Sigmoid colon (tissue), 6 donors: ENCODE measurements at regions not wholly inside any gene's neighbourhood (a gene's known extent, or its start where the extent isn't known, plus 50 kb on each side); places are given as distances from the start of the nearest gene placed in this dataset.

ENCODE experiments used
- DNase-seq: peaks from one replicate; pipeline ENCODE4 v3.0.0-alpha.2; 2019
- H3K27ac ChIP-seq, 4 donors: fragments of 200-600 bp; sonication (generic); one replicate each; pipeline ENCODE4 v1.5.1; 2016 to 2019; ENCODE audit warnings: mild to moderate bottlenecking in 1 of 4
- H3K27me3 ChIP-seq, 3 donors: fragments of 200-600 bp; sonication (generic); one replicate each; pipeline ENCODE4 v1.5.1; 2019; ENCODE audit warnings: mild to moderate bottlenecking in 1 of 3
- H3K36me3 ChIP-seq, 4 donors: fragments of 200-600 bp; sonication (generic); one replicate each; pipeline ENCODE4 v1.5.1; 2016 to 2019
- H3K4me1 ChIP-seq, 4 donors: fragments of 200-600 bp; sonication (generic); one replicate each; pipeline ENCODE4 v1.5.1; 2017 to 2019
- H3K4me3 ChIP-seq, 4 donors: fragments of 200-600 bp; sonication (generic); one replicate each; pipeline ENCODE4 v1.5.1; 2017 to 2019; ENCODE audit warnings: mild to moderate bottlenecking in 2 of 4, moderate library complexity in 1 of 4
- H3K9me3 ChIP-seq, 4 donors: fragments of 200-600 bp in 3 of 4; sonication (generic) in 3 of 4; one replicate each; pipeline versions ENCODE4 v1.5.1 to v1.6.1; 2013 to 2019
- CTCF ChIP-seq, 4 experiments: fragments of 450-650 bp in 3 of 4; fragments of 200-600 bp in 1 of 4; IDR thresholded peaks; one replicate each; pipeline ENCODE4 v1.5.1; 2016 to 2019; ENCODE audit warnings: antibody characterized with exemption in 4 of 4, mild to moderate bottlenecking in 3 of 4, moderate library complexity in 2 of 4
- EP300 ChIP-seq, 4 donors: sonication (generic); formaldehyde crosslinking; IDR thresholded peaks; one replicate each; pipeline ENCODE4 v1.6.1; 2017; ENCODE audit warnings: antibody characterized with exemption in 4 of 4
- POLR2A ChIP-seq, 2 donors: fragments of 450-650 bp; IDR thresholded peaks; one replicate each; pipeline ENCODE4 v1.6.1; 2016; ENCODE audit warnings: antibody characterized with exemption in 2 of 2, mild to moderate bottlenecking in 2 of 2, moderate library complexity in 2 of 2
- POLR2AphosphoS5 ChIP-seq, 4 donors: sonication (generic); formaldehyde crosslinking; IDR thresholded peaks; one replicate each; pipeline ENCODE4 v1.6.1; 2017; ENCODE audit warnings: antibody characterized with exemption in 4 of 4
- WGBS, 2 donors: extraction: QIAGEN DNeasy Blood & Tissue Kit; methylation state at CpG; one replicate each; pipeline ENCODE4 v1.1.7; 2013; 5-methylcytosine and 5-hydroxymethylcytosine counted together
- intact Hi-C: fragments of 100-400 bp; cut with DNase I; formaldehyde crosslinking; loops from one replicate; pipeline ENCODE4 v1.15.1; 2023
- donor health status: healthy with polysubstance abuse.
- donor health status: healthy.

- no peak for DNase-seq
- TF ChIP-seq EP300 (IDR thresholded peaks at IDR 0.05), result no peak
- no peak for TF ChIP-seq POLR2AphosphoS5 (IDR thresholded peaks at IDR 0.05)
- TF ChIP-seq CTCF (IDR thresholded peaks at IDR 0.05), result no peak
- no peak for TF ChIP-seq POLR2A (IDR thresholded peaks at IDR 0.05)
- no peaks in the 10 kb centered on the region for H3K27me3 ChIP-seq
- 13 to 63% methylated on average over 7 of the region's 7 CpGs for WGBS, 2 donors
- H3K4me1 ChIP-seq, result no peaks in the 10 kb centered on the region
- intact Hi-C loops, result no loop called here
- no peaks in the 10 kb centered on the region for H3K36me3 ChIP-seq
- no peaks in the 10 kb centered on the region for H3K9me3 ChIP-seq
- no peak overlapping the region for H3K4me3 ChIP-seq
- no peak overlapping the region for H3K27ac ChIP-seq
Observed at GRCh38 chr3:24598695-24599470, 104.2 kb upstream of the THRB start.

- H3K4me1 ChIP-seq, result peaks cover 0 to 2% (median 0%) of the 10 kb centered on the region in 4 donors
- H3K9me3 ChIP-seq, result no peaks in the 10 kb centered on the region
- H3K27me3 ChIP-seq, result no peaks in the 10 kb centered on the region
- intact Hi-C loops, result no loop called here
- no peaks in the 10 kb centered on the region for H3K36me3 ChIP-seq
- no peak for DNase-seq
- TF ChIP-seq POLR2A (IDR thresholded peaks at IDR 0.05), result no peak
- no peak for TF ChIP-seq POLR2AphosphoS5 (IDR thresholded peaks at IDR 0.05)
- TF ChIP-seq CTCF (IDR thresholded peaks at IDR 0.05), result no peak
- no peak for TF ChIP-seq EP300 (IDR thresholded peaks at IDR 0.05)
- WGBS, 2 donors, result 82 to 90% methylated on average over 13 of the region's 13 CpGs
- H3K4me3 ChIP-seq, result no peak overlapping the region
- no peak overlapping the region for H3K27ac ChIP-seq
Observed at GRCh38 chr3:24601066-24601939, 106.7 kb upstream of the THRB start.

GRCh38 chr3:24604215-24604614 lies 109.6 kb upstream of the THRB start:
- Histone ChIP-seq H3K36me3 (no peaks in the 10 kb centered on the region), H3K9me3 (no peaks in the 10 kb centered on the region), H3K27ac (no peak overlapping the region), H3K27me3 (no peaks in the 10 kb centered on the region), H3K4me3 (no peak overlapping the region), H3K4me1 (peaks cover 0 to 13% (median 8%) of the 10 kb centered on the region in 4 donors)
- 95 to 96% methylated on average over 1 of the region's 1 CpG for WGBS, 2 donors
- no peak for TF ChIP-seq CTCF (IDR thresholded peaks at IDR 0.05)
- TF ChIP-seq POLR2A (IDR thresholded peaks at IDR 0.05), result no peak
- no peak for TF ChIP-seq EP300 (IDR thresholded peaks at IDR 0.05)
- no peak for TF ChIP-seq POLR2AphosphoS5 (IDR thresholded peaks at IDR 0.05)
- intact Hi-C loops, result no loop called here
- no peak for DNase-seq

- H3K9me3 ChIP-seq, result no peaks in the 10 kb centered on the region
- WGBS, 2 donors, result 93% methylated on average over 4 of the region's 4 CpGs
- H3K27ac ChIP-seq, result no peak overlapping the region
- H3K4me3 ChIP-seq, result no peak overlapping the region
- no peaks in the 10 kb centered on the region for H3K27me3 ChIP-seq
- TF ChIP-seq CTCF (IDR thresholded peaks at IDR 0.05) (no peak), POLR2AphosphoS5 (IDR thresholded peaks at IDR 0.05) (no peak)
- DNase-seq, result no peak
- no peaks in the 10 kb centered on the region for H3K36me3 ChIP-seq
- intact Hi-C loops, result no loop called here
- H3K4me1 ChIP-seq, result peaks cover 0 to 13% (median 8%) of the 10 kb centered on the region in 4 donors
Observed at GRCh38 chr3:24605511-24606028, 110.9 kb upstream of the THRB start.
